ENCODE measurements at regions not wholly inside any gene's neighbourhood (a gene's known extent, or its start where the extent isn't known, plus 50 kb on each side); places are given as distances from the start of the nearest gene placed in this dataset.
"Not testable (repeated sequence)": the region's sequence is repeated elsewhere in the genome, so short reads cannot be mapped to it uniquely, and the experiment has no call there.

- no peak for DNase-seq (ENCODE audit: low read depth)
These were observed 66.6 kb downstream of the MYL12B start for GRCh38 chr18:3328532-3328931.

GRCh38 chr18:3329471-3329870 lies 67.5 kb downstream of the MYL12B start:
- no peak for DNase-seq (ENCODE audit: low read depth)

GRCh38 chr18:3329872-3330271 lies 67.9 kb downstream of the MYL12B start:
- no peak for DNase-seq (ENCODE audit: low read depth)

GRCh38 chr18:3330622-3331021 lies 68.7 kb downstream of the MYL12B start:
- DNase-seq (ENCODE audit: low read depth): no peak

GRCh38 chr18:3332376-3332775 lies 70.4 kb downstream of the MYL12B start:
- no peak for DNase-seq (ENCODE audit: low read depth)

GRCh38 chr18:3333056-3333720 lies 71.3 kb downstream of the MYL12B start:
- no peak for DNase-seq (ENCODE audit: low read depth)

- DNase-seq (ENCODE audit: low read depth): no peak
These were observed 71.9 kb downstream of the MYL12B start for GRCh38 chr18:3333721-3334386.

- no peak for DNase-seq (ENCODE audit: low read depth)
These were observed 78.2 kb downstream of the MYL12B start for GRCh38 chr18:3340015-3340681.

GRCh38 chr18:3340682-3341097 lies 78.8 kb downstream of the MYL12B start:
- no peak for DNase-seq (ENCODE audit: low read depth)

- no peak for DNase-seq (ENCODE audit: low read depth)
These were observed 80.7 kb downstream of the MYL12B start for GRCh38 chr18:3342628-3343027.

GRCh38 chr18:3345452-3345851 lies 83.5 kb downstream of the MYL12B start:
- DNase-seq (ENCODE audit: low read depth): no peak

GRCh38 chr18:3345885-3346284 lies 84.0 kb downstream of the MYL12B start:
- DNase-seq (ENCODE audit: low read depth): no peak

GRCh38 chr18:3346487-3346886 lies 84.6 kb downstream of the MYL12B start:
- no peak for DNase-seq (ENCODE audit: low read depth)

- DNase-seq (ENCODE audit: low read depth): no peak
These were observed 85.4 kb downstream of the MYL12B start for GRCh38 chr18:3347286-3347803.

- no peak for DNase-seq (ENCODE audit: low read depth)
These were observed 86.2 kb downstream of the MYL12B start for GRCh38 chr18:3348176-3348575.

- not testable (repeated sequence) for DNase-seq (ENCODE audit: low read depth)
These were observed 87.3 kb downstream of the MYL12B start for GRCh38 chr18:3349046-3349841.

- DNase-seq (ENCODE audit: low read depth): no peak
These were observed 88.1 kb downstream of the MYL12B start for GRCh38 chr18:3350021-3350420.

- no peak for DNase-seq (ENCODE audit: low read depth)
These were observed 88.9 kb downstream of the MYL12B start for GRCh38 chr18:3350566-3351527.

- DNase-seq (ENCODE audit: low read depth): no peak
These were observed 92.6 kb downstream of the MYL12B start for GRCh38 chr18:3354506-3354905.

- DNase-seq (ENCODE audit: low read depth): no peak
These were observed 93.4 kb upstream of the TGIF1 start for GRCh38 chr18:3356614-3357013.

GRCh38 chr18:3357516-3357915 lies 92.5 kb upstream of the TGIF1 start:
- no peak for DNase-seq (ENCODE audit: low read depth)
